OCI-LY1 (cell line): ENCODE measurements at regions not wholly inside any gene's neighbourhood (a gene's known extent, or its start where the extent isn't known, plus 50 kb on each side); places are given as distances from the start of the nearest gene placed in this dataset.

Experiments used
- H2AFZ ChIP-seq: fragments of 200-600 bp; sonication (generic), shearing (Covaris generic); 2 replicates; pipeline ENCODE4 v1.6.0; 2014; ENCODE audit warnings: antibody characterized with exemption, mild to moderate bottlenecking, low read length
- H3F3A ChIP-seq: fragments of 200-600 bp; sonication (generic), shearing (Covaris generic); 2 replicates; pipeline ENCODE4 v1.6.0; 2014; ENCODE audit warnings: mild to moderate bottlenecking, antibody characterized with exemption, low read length, moderate library complexity; ENCODE audit not compliant: insufficient read depth
- H3K27ac ChIP-seq: fragments of 200-600 bp; sonication (generic); 2 replicates; pipeline ENCODE4 v1.5.1; 2014; ENCODE audit warnings: low read length, mixed run types, mild to moderate bottlenecking, low read depth; ENCODE audit not compliant: poor library complexity, severe bottlenecking
- H3K27me3 ChIP-seq: fragments of 200-600 bp; sonication (generic); 2 replicates; pipeline ENCODE4 v1.6.0; 2014; ENCODE audit warnings: antibody characterized with exemption, mild to moderate bottlenecking, low read length, moderate library complexity; ENCODE audit not compliant: insufficient read depth
- H3K36me3 ChIP-seq: fragments of 200-600 bp; sonication (generic); 2 replicates; pipeline ENCODE4 v1.6.1; 2014; ENCODE audit warnings: mild to moderate bottlenecking, antibody characterized with exemption, low read length, moderate library complexity, mixed read lengths; ENCODE audit not compliant: insufficient read depth
- H3K4me1 ChIP-seq: fragments of 200-600 bp; sonication (generic); 2 replicates; pipeline ENCODE4 v1.5.1; 2014; ENCODE audit warnings: mild to moderate bottlenecking, low read length, moderate library complexity; ENCODE audit not compliant: insufficient read depth, severe bottlenecking
- H3K4me2 ChIP-seq: fragments of 200-600 bp; sonication (generic), shearing (Covaris generic); 2 replicates; pipeline ENCODE4 v1.6.1; 2014; ENCODE audit warnings: low read length
- H3K4me3 ChIP-seq: fragments of 200-600 bp; sonication (generic); 2 replicates; pipeline ENCODE4 v1.5.1; 2014; ENCODE audit warnings: low read length, low read depth, mild to moderate bottlenecking, mixed read lengths; ENCODE audit not compliant: poor library complexity, severe bottlenecking
- H3K79me2 ChIP-seq: fragments of 200-600 bp; shearing (Covaris generic); 2 replicates; pipeline ENCODE4 v1.6.1; 2016; ENCODE audit warnings: mixed run types, low read length, mixed read lengths; ENCODE audit not compliant: insufficient read depth
- H3K9ac ChIP-seq: fragments of 200-600 bp; sonication (generic), shearing (Covaris generic); 2 replicates; pipeline ENCODE4 v1.6.1; 2014; ENCODE audit warnings: mild to moderate bottlenecking, low read length, mixed read lengths
- H3K9me2 ChIP-seq: fragments of 200-600 bp; sonication (generic), shearing (Covaris generic); 2 replicates; pipeline ENCODE4 v1.6.1; 2014; ENCODE audit warnings: low read depth, mild to moderate bottlenecking, low read length, mixed read lengths
- H3K9me3 ChIP-seq: fragments of 200-600 bp; shearing (Covaris generic); 2 replicates; pipeline ENCODE4 v1.6.1; 2014; ENCODE audit warnings: low read length, mixed read lengths
- H4K20me1 ChIP-seq: fragments of 200-600 bp; sonication (generic), shearing (Covaris generic); 2 replicates; pipeline ENCODE4 v1.6.0; 2016; ENCODE audit warnings: mild to moderate bottlenecking, low read length; ENCODE audit not compliant: insufficient read depth
- CTCF ChIP-seq: fragments of 200-600 bp; sonication (generic), shearing (Covaris generic); IDR thresholded peaks from 2 replicates; pipeline ENCODE4 v1.5.1; 2017; ENCODE audit warnings: mild to moderate bottlenecking, antibody characterized with exemption, low read length, moderate library complexity, mixed read lengths
- EZH2 ChIP-seq: fragments of 200-600 bp; sonication (generic), shearing (Covaris generic); IDR thresholded peaks from 2 replicates; pipeline ENCODE4 v1.8.0; 2017; ENCODE audit warnings: borderline replicate concordance, mixed run types, mild to moderate bottlenecking, antibody characterized with exemption, low read length, moderate library complexity, mixed read lengths

GRCh38 chr7:53318566-53318965 lies 283.1 kb downstream of the POM121L12 start:
- Histone ChIP-seq H3K79me2 (no peaks in the 10 kb centered on the region), H2AFZ (no peak overlapping the region), H3K4me1 (peaks cover 31% of the 10 kb centered on the region), H3K9me2 (no peaks in the 10 kb centered on the region), H3K4me2 (no peak overlapping the region), H3F3A (no peaks in the 10 kb centered on the region), H3K27ac (no peak overlapping the region), H3K4me3 (no peak overlapping the region), H3K27me3 (no peaks in the 10 kb centered on the region), H4K20me1 (no peaks in the 10 kb centered on the region), H3K9ac (no peak overlapping the region), H3K36me3 (no peaks in the 10 kb centered on the region), H3K9me3 (0 out of 2 replicates have a peak, but pooled peaks cover 3% of the 10 kb centered on the region)
- TF ChIP-seq EZH2: no peak
- no peak for TF ChIP-seq CTCF

GRCh38 chr7:53325061-53325460 lies 289.6 kb downstream of the POM121L12 start:
- no peaks in the 10 kb centered on the region for H3F3A ChIP-seq
- H2AFZ ChIP-seq: peak overlapping the region; percentile 97
- no peaks in the 10 kb centered on the region for H3K79me2 ChIP-seq
- no peaks in the 10 kb centered on the region for H4K20me1 ChIP-seq
- no peaks in the 10 kb centered on the region for H3K9me2 ChIP-seq
- H3K4me2 ChIP-seq: no peak overlapping the region
- H3K27ac ChIP-seq: no peak overlapping the region
- H3K4me1 ChIP-seq: peaks cover 22% of the 10 kb centered on the region
- H3K9me3 ChIP-seq: 0 out of 2 replicates have a peak, but pooled peaks cover 3% of the 10 kb centered on the region
- no peaks in the 10 kb centered on the region for H3K36me3 ChIP-seq
- H3K9ac ChIP-seq: no peak overlapping the region
- no peaks in the 10 kb centered on the region for H3K27me3 ChIP-seq
- no peak overlapping the region for H3K4me3 ChIP-seq
- TF ChIP-seq EZH2 (no peak), CTCF (no peak)

GRCh38 chr7:53326634-53327033 lies 291.2 kb downstream of the POM121L12 start:
- H3K36me3 ChIP-seq: no peaks in the 10 kb centered on the region
- no peak overlapping the region for H3K9ac ChIP-seq
- H2AFZ ChIP-seq: peak overlapping the region; percentile 96
- peaks cover 22% of the 10 kb centered on the region for H3K4me1 ChIP-seq
- peak overlapping the region; percentile 41 for H3K4me2 ChIP-seq
- H3K27ac ChIP-seq: peak overlapping the region; percentile 61
- H3K27me3 ChIP-seq: no peaks in the 10 kb centered on the region
- no peaks in the 10 kb centered on the region for H3F3A ChIP-seq
- H3K9me3 ChIP-seq: 0 out of 2 replicates have a peak, but pooled peaks cover 3% of the 10 kb centered on the region
- TF ChIP-seq CTCF: no peak
- H3K9me2 ChIP-seq: no peaks in the 10 kb centered on the region
- no peaks in the 10 kb centered on the region for H3K79me2 ChIP-seq
- no peaks in the 10 kb centered on the region for H4K20me1 ChIP-seq
- no peak overlapping the region for H3K4me3 ChIP-seq
